ENCODE measurements at regions not wholly inside any gene's neighbourhood (a gene's known extent, or its start where the extent isn't known, plus 50 kb on each side); places are given as distances from the start of the nearest gene placed in this dataset.

DNA sequence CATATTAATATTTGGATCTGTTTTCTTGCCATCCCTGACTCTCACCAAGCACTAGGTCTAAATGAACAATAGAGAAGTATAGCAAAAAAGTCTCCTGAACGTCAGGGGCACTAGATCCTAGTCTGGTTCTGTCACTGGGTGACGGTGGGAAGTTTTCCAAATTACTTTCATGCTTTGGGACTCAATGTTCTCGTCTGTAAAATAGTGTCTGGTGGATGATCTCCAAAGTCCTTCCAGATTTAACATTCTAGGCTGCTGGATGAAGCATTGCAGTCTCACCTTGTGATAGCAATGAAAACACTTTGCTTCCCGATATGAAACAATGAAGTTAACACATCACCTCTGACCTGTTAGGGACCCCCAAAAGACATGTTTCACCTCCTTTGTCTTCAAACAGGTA lies 199.3 kb downstream of the SEC61B start:
- no peak for DNase-seq (ENCODE audit: low spot score)
- in situ Hi-C loops (cut with HindIII; ENCODE audit: low sequenced_read_pairs), result no loop called here

GRCh38 chr9:99425124-99425523 lies 203.0 kb downstream of the SEC61B start:
- in situ Hi-C loops (cut with HindIII; ENCODE audit: low sequenced_read_pairs), result no loop called here
- DNase-seq (ENCODE audit: low spot score), result no peak

DNA sequence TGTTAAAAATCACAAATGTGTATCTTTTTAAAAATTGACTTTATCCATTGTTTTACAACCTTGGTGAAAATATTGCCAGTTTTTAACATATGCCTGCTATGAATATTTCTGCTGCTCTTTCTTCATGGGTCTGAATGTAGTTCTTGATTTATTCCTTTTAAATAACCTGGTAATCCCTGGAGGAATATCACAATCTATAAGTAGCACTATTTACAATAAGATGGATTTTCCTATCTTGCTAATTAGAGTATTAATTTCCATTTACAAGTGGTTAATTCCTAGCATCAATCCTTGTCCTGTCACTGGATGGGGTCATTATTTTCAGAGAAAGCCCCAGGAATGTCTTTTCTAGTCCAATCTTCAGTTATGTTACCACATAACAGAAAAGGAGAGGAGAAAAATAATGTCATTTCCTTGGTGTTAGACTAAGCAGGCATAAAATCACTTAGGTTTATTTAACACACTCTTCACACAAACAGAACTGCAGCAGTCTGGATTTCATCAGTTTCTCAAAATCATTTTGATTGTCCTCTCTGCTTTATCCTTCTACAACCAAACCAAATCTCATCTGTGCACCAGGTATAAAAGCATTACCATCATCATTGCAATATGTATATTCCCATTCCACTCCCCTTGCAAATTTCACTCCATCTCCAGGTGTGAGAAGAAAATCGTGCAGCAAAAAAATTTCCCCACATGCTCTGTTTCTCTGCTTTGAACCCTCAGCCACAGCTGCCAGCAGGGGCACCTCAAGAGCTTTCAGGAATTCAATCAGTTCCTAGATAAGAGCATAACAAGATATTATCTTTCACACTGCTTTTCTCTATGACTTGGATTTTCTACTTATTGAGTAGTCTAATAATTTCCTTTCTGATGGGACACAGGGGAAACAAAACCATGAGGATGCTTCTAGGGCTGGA lies 204.1 kb downstream of the SEC61B start:
- no peak for DNase-seq (ENCODE audit: low spot score)
- in situ Hi-C loops (cut with HindIII; ENCODE audit: low sequenced_read_pairs), result no loop called here

DNA sequence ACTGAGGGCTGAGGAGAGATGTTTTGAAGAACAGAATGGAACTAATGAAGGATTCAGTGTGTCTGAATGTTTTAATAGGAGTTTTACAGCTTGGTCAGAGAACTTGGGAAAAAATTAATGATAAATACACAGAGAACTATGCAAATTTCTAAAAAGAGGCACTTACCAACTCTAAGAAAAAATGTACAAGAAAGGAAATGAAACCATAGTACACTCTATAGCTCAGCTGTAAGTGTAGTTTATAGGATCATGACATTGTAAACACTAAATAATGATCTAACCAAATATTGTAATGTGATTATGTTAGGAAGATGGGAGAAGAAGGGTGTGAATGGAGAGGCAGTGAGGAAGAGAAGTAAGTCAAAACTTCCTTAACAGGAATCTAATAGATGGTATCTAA lies 205.2 kb downstream of the SEC61B start:
- DNase-seq (ENCODE audit: low spot score), result no peak
- in situ Hi-C loops (cut with HindIII; ENCODE audit: low sequenced_read_pairs), result no loop called here

DNA sequence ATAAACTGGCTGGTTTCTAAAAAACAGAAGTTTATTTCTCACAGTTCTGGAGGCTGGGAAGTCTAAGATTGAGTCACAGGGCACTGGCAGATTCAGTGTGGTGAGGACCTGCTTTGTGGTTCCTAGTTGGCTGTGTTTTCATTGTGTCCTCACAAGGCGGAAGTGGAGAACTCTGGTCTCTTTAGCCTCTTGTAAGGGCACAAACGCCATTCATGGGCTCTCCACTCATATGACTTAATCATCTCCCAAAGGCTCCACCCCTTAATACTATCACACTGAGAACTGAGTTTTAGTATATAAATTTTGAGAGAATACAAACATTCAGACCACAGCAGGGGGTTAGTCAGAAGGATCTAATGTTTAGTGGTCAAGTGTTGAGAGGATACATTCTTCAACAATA lies 208.2 kb downstream of the SEC61B start:
- no peak for DNase-seq (ENCODE audit: low spot score)
- in situ Hi-C loops (cut with HindIII; ENCODE audit: low sequenced_read_pairs), result no loop called here

- in situ Hi-C loops (cut with HindIII; ENCODE audit: low sequenced_read_pairs), result no loop called here
- DNase-seq (ENCODE audit: low spot score), result no peak
These were observed 209.0 kb downstream of the SEC61B start for GRCh38 chr9:99431103-99431502.

DNA sequence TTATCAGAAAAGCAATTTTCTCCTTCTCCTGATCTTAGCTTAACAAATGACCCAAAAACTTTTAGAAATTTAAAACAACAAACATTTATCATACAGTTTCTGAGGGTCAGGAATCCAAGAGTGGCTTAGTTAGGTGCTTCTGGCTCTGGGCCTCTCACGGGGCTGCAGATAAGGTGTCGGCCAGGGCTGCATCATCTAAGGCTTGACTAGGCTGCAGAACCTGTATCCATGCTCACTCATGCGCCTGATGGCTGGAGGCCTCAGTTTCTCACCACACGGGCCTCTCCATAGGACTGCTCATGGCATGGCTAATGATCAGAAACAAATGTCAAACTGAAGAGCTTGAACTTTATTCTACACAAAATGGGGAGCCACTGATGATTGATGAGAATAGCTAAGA lies 210.0 kb downstream of the SEC61B start:
- DNase-seq (ENCODE audit: low spot score), result no peak
- in situ Hi-C loops (cut with HindIII; ENCODE audit: low sequenced_read_pairs), result no loop called here

GRCh38 chr9:99433095-99433494 lies 211.0 kb downstream of the SEC61B start:
- no peak for DNase-seq (ENCODE audit: low spot score)
- in situ Hi-C loops (cut with HindIII; ENCODE audit: low sequenced_read_pairs), result no loop called here

DNA sequence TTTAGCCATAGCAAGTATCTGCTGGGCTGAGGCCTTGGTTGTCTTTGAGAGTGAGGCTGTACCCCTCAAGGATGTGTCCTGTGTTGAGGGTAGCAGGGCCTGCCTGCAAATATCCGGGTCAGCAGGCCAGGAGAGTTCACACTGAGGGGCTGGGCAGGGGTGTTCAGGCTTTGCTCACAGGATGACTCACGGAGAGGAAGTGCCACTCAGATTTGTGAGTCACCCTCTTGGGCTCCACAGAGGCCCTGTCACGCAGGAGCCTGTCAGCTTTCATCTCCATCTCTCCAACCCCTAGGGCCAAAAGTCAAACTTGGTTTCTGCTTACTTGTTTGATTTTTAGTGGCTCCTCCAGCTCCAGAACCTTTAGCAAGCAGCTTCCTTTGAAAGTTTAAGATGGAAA lies 211.5 kb downstream of the SEC61B start:
- in situ Hi-C loops (cut with HindIII; ENCODE audit: low sequenced_read_pairs), result no loop called here
- DNase-seq (ENCODE audit: low spot score), result no peak

GRCh38 chr9:99436616-99437015 lies 214.5 kb downstream of the SEC61B start:
- in situ Hi-C loops (cut with HindIII; ENCODE audit: low sequenced_read_pairs), result no loop called here
- DNase-seq (ENCODE audit: low spot score), result no peak

GRCh38 chr9:99437145-99437544 lies 215.1 kb downstream of the SEC61B start:
- DNase-seq (ENCODE audit: low spot score), result no peak
- in situ Hi-C loops (cut with HindIII; ENCODE audit: low sequenced_read_pairs), result no loop called here

GRCh38 chr9:99438596-99438995 lies 216.5 kb downstream of the SEC61B start:
- DNase-seq (ENCODE audit: low spot score), result no peak
- in situ Hi-C loops (cut with HindIII; ENCODE audit: low sequenced_read_pairs), result no loop called here

GRCh38 chr9:99441829-99442228 lies 219.7 kb downstream of the SEC61B start:
- no peak for DNase-seq (ENCODE audit: low spot score)
- in situ Hi-C loops (cut with HindIII; ENCODE audit: low sequenced_read_pairs), result no loop called here

GRCh38 chr9:99445371-99445891 lies 223.3 kb downstream of the SEC61B start:
- in situ Hi-C loops (cut with HindIII; ENCODE audit: low sequenced_read_pairs), result no loop called here

GRCh38 chr9:99445920-99446319 lies 223.8 kb downstream of the SEC61B start:
- in situ Hi-C loops (cut with HindIII; ENCODE audit: low sequenced_read_pairs), result no loop called here
- no peak for DNase-seq (ENCODE audit: low spot score)

More at GRCh38 chr9:99445371-99445891, 223.3 kb downstream of the SEC61B start:
- peak; percentile 42 for DNase-seq (ENCODE audit: low spot score)

DNA sequence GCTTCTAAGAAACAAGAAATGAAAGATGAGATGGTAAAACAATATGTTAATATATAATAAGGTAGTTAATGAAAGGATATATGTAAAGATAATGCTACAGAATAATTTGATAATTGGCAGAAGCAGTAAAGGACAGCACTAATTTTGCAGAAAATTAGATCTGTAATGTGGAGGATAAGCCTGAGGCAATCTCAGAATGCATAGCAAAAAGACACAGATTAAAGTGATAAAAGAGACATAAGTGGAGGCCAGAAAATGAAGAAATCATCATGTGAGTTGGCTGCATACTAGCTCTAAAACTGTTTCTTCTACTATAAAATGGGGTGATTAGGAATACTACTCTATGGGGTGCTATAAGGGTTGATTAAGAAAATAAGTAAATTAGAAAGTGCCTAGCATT lies 225.9 kb downstream of the SEC61B start:
- in situ Hi-C loops (cut with HindIII; ENCODE audit: low sequenced_read_pairs), result no loop called here
- DNase-seq (ENCODE audit: low spot score), result no peak

DNA sequence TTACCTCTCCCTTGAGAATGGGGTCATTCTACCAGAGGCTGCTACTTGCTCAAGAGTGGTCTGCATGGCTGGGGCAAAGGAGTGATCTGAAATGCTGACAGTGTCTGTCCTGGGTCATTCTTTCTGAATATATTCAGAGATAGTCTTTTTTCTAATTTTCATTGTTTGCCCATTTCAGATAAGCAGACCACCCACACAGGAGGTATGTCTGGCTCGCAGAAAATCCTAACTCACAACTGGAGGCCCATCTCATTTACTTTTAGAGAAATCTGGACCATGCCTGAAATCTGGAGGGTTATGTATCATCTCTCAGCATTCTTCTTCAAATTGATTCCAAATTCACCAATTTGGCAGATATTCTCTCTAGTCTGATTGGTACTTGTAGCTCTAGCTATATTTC lies 227.6 kb downstream of the SEC61B start:
- in situ Hi-C loops (cut with HindIII; ENCODE audit: low sequenced_read_pairs), result no loop called here

DNA sequence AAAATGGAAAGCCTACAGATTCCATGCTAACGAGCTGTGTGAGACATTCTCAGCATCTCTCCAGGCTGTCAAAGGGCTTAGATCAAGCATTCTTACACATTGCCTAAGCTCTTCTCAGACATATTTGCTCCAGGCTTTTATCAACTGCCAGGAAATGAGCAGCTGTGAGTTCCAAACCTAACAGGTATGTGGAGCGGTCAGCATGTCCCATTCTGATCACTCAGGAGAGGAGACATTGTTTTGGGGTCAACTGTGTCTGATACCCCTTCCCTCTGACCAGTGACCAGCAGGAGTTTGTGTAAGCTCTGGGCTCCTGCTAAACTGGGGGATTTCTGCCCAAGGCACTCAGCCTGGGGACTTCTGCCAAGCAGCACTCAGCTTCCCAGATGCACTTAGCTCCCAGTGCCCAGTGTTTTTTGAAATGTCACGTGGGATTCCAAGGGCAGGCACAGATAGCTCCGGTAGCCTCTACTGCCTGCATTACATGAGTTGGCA lies 229.1 kb downstream of the SEC61B start:
- no peak for DNase-seq (ENCODE audit: low spot score)
- in situ Hi-C loops (cut with HindIII; ENCODE audit: low sequenced_read_pairs), result no loop called here

More for the DNA sequence above, 227.6 kb downstream of the SEC61B start:
- DNase-seq (ENCODE audit: low spot score), result no peak

DNA sequence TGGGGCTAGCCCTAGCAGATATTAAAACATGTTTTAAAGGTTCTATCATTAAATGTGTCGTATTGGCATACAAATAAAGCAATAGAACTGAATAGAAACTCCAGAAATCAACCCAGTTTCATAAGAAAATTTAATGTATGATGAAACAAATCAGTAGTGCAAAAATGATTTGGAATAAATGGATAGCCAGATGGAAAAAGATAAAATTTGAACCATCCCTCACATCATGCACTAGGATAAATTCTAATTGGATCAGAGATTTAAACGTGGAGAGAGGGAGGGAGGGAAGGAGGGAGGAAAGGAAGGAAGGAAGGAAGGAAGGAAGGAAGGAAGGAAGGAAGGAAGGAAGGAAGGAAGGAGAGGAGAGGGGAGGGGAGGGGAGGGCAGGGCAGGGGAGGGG lies 235.3 kb downstream of the SEC61B start:
- DNase-seq (ENCODE audit: low spot score), result no peak
- in situ Hi-C loops (cut with HindIII; ENCODE audit: low sequenced_read_pairs), result no loop called here

GRCh38 chr9:99457981-99458380 lies 235.9 kb downstream of the SEC61B start:
- in situ Hi-C loops (cut with HindIII; ENCODE audit: low sequenced_read_pairs), result no loop called here
- no peak for DNase-seq (ENCODE audit: low spot score)

DNA sequence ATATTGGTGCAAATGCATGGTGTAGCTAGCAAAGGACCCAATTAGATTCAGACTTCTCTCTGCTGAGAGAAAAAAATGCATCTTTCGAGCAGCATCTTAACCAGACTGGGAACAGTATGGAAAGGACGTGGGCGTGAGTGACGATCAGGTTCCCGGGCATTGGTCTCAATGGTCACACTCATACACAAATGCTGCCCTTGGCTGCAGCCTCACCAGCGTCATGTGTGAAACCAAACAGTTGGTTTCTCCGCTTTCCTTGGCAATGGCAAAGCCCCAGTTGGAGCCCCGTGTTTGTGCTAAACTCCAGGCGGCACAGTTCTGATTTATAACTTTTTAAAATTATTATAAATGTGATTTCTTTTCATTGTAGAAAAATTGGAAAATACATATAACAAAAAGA lies 237.8 kb downstream of the SEC61B start:
- in situ Hi-C loops (cut with HindIII; ENCODE audit: low sequenced_read_pairs), result no loop called here
- peak; percentile 75 for DNase-seq (ENCODE audit: low spot score)

All from G401 (cell line).